ENCODE measurements at regions not wholly inside any gene's neighbourhood (a gene's known extent, or its start where the extent isn't known, plus 50 kb on each side); places are given as distances from the start of the nearest gene placed in this dataset.

GRCh38 chr9:18061856-18062255, 412.1 kb upstream of the ADAMTSL1 start:
- TF ChIP-seq WRNIP1 (IDR thresholded peaks at IDR 0.05; ENCODE audit: borderline replicate concordance, low read depth, low read length) (no peak), RUNX3 (IDR thresholded peaks at IDR 0.05; ENCODE audit: low read length) (no peak), SPI1 (IDR thresholded peaks at IDR 0.05; ENCODE audit: borderline replicate concordance, insufficient read depth, low read depth, low read length) (no peak), CREB1 (IDR thresholded peaks at IDR 0.05; ENCODE audit: low read depth) (no peak), BMI1 (IDR thresholded peaks at IDR 0.05; ENCODE audit: borderline replicate concordance) (no peak), ZZZ3 (IDR thresholded peaks at IDR 0.05; ENCODE audit: control insufficient read depth, insufficient read length, low read depth) (no peak), SMC3 (IDR thresholded peaks at IDR 0.05; ENCODE audit: borderline replicate concordance, low read length) (no peak), IKZF1 (conservative IDR thresholded peaks at IDR 0.05) (no peak), SREBF2 (IDR thresholded peaks at IDR 0.05; ENCODE audit: low read length) (no peak), NFYB (IDR thresholded peaks at IDR 0.05; ENCODE audit: insufficient read depth, low read depth, low read length) (no peak), SMAD1 (IDR thresholded peaks at IDR 0.05; ENCODE audit: low read depth, partially characterized antibody) (no peak), BACH1 (IDR thresholded peaks at IDR 0.05; ENCODE audit: borderline replicate concordance) (no peak), ZBTB33 (IDR thresholded peaks at IDR 0.05) (no peak), MYB (IDR thresholded peaks at IDR 0.05; ENCODE audit: borderline replicate concordance, low read depth, low read length) (no peak), IRF5 (IDR thresholded peaks at IDR 0.05; ENCODE audit: borderline replicate concordance) (no peak), ASH2L (IDR thresholded peaks at IDR 0.05; ENCODE audit: borderline replicate concordance, low read depth) (no peak), IKZF2 (IDR thresholded peaks at IDR 0.05) (no peak), ZNF592 (IDR thresholded peaks at IDR 0.05) (no peak)

More at GRCh38 chr9:18061856-18062255, 412.1 kb upstream of the ADAMTSL1 start:
- H3K4me3 ChIP-seq = no peak overlapping the region
- no peak for DNase-seq (ENCODE audit: low read depth, low spot score)
- no peak overlapping the region for H3K9ac ChIP-seq (ENCODE audit: control insufficient read depth, insufficient read depth, low read length)
- H2AFZ ChIP-seq (ENCODE audit: control insufficient read depth, low read depth, low read length) = no peak overlapping the region
- peaks cover 0 to 1% of the 10 kb centered on the region in 2 experiments; a peak in 1 of 4 replicates for H3K27me3 ChIP-seq (replicated peaks in 1 of 2; ENCODE audit: control insufficient read depth in 2 of 2, insufficient read depth in 2 of 2, low read length in 1 of 2)
- H3K27ac ChIP-seq (ENCODE audit: control insufficient read depth, insufficient read depth) = no peak overlapping the region
- H3K79me2 ChIP-seq (ENCODE audit: control insufficient read depth, insufficient read depth, low read length) = no peaks in the 10 kb centered on the region
- H3K4me1 ChIP-seq (ENCODE audit: control insufficient read depth, insufficient read depth, low read length) = no peaks in the 10 kb centered on the region
- no peak for ATAC-seq
- ChIA-PET CTCF (no interaction called here), POLR2A (no interaction called here), RAD21 (ENCODE audit: unreplicated experiment) (interaction anchor here (1.7 kb wide), 1 partner anchor 252 kb away, joined by 5 read pairs; no protein-coding TSS in a partner anchor), SMC1A (ENCODE audit: uncharacterized antibody, unreplicated experiment) (no interaction called here)
- H3K36me3 ChIP-seq (ENCODE audit: control insufficient read depth in 2 of 2, insufficient read depth in 2 of 2, low read length in 1 of 2) = no peaks in the 10 kb centered on the region
- WGBS (ENCODE audit: insufficient coverage, insufficient replicate concordance, low lambda C conversion rate, missing lambda C conversion rate) = 33% methylated on average over 2 of the region's 2 CpGs
- no peak overlapping the region for H3K4me2 ChIP-seq (ENCODE audit: control insufficient read depth, insufficient read depth)
- in situ Hi-C loops (cut with MboI) = no loop called here
- no peaks in the 10 kb centered on the region for H4K20me1 ChIP-seq (ENCODE audit: control insufficient read depth, insufficient read depth)
- FAIRE-seq = no peak
- no peaks in the 10 kb centered on the region for H3K9me3 ChIP-seq (replicated peaks; ENCODE audit: control insufficient read depth, insufficient read depth, low read length)
- intact Hi-C loops (cut with micrococcal nuclease; ENCODE audit: unreplicated experiment) = loop anchor here (2.0 kb wide), 1 partner anchor 251 kb away; no protein-coding TSS in a partner anchor
- BruUV-seq (replicated peaks) = no TSS peak
